LHCN-M2 (cell line): ENCODE measurements at regions not wholly inside any gene's neighbourhood (a gene's known extent, or its start where the extent isn't known, plus 50 kb on each side); places are given as distances from the start of the nearest gene placed in this dataset.

Experiments
- DNase-seq: peaks from one replicate; pipeline ENCODE4 v3.0.0-alpha.2; 2012; ENCODE audit warnings: low read depth

GRCh38 chr10:94085766-94086437, 92.2 kb downstream of the PLCE1 start:
- DNase-seq: no peak

DNA sequence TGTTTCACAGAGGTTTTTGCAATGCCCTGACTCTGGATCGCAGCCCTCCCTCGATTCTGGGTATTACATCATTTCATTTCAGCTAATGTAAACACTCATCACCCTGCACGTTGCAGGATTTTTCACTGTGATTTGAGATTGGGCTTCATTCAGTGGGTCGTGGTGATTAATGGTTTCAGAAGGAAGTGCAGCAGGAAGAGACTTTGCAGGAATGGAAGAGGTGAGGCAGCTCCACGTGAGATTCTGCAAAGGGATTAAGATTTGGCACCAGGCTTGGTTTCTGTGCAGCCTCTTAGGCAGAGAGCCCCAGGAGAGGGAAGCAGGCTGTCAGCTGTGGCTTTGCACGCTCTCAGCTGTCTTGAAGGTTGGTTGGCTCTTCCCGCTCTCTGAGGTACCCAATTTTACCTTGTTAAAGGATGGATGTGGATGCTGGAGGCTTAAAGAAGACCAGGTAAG, 95.2 kb downstream of the PLCE1 start:
- peak; percentile 37 for DNase-seq

DNA sequence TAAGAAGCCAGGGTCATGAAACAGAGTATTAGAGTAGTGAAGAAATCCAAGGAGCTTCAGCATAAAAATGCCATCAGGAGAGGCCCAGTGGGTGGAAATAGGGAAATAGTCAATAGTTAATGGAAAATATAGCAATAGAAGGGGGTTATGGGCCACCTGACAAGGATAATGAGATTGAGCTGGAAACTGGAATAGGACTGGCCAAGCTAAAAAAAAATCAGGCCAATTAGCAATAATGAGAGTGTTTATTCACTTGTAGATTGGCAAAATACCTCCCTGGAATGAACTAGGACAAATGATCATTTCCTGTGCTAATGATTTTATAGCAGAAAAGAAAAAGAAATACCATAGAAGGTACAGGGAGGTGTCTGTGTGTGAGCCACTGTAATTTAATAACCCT, 97.9 kb downstream of the PLCE1 start:
- no peak for DNase-seq

- peak; percentile 54 for DNase-seq
Observed at GRCh38 chr10:94092848-94093247, 99.1 kb downstream of the PLCE1 start.

- peak; percentile 13 for DNase-seq
Observed at GRCh38 chr10:94093286-94093905, 99.7 kb downstream of the PLCE1 start.

- DNase-seq: no peak
Observed at GRCh38 chr10:94094540-94094939, 100.8 kb downstream of the PLCE1 start.

- peak; percentile 18 for DNase-seq
Observed at GRCh38 chr10:94097656-94098055, 103.9 kb downstream of the PLCE1 start.

- DNase-seq: no peak
Observed at GRCh38 chr10:94098896-94099295, 105.2 kb downstream of the PLCE1 start.

- no peak for DNase-seq
Observed at GRCh38 chr10:94101894-94102293, 108.2 kb downstream of the PLCE1 start.

DNA sequence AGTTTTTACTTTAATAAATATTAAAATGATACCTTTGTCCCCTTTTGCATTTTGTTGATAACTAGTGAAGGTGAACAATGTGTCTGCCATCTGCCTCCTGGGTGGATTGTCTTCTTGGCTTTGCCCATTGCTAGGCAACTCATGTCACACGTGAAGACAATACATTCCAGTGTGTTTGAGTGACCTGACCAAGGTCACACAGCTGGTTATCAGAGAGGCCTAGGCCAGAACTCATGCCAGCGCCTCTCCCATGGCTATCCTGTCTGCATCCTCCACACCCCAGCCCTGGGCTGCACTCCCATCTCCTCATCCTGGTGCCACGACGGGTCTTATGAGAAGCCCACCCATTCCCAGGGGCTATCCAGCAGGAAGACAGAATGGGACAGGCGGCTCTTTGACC, 108.7 kb downstream of the PLCE1 start:
- DNase-seq: no peak

DNA sequence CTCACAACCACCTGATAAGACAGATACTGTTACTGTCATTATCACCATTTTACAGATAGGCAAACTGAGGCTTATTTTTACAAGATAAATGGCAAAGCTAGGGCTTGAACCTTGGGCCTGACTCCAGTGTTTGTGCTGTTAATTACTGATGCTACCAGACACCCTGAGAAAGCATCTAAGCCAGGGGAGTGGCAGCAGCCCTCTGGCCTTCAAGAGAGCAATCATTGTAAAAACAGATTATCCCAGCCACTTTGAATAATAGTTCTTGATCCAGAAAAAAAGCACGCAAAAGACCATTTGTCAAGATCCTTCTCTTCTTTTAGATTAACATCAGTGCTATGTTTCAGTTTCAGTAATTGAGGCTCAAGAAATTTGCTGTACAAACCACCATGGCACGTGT, 109.5 kb downstream of the PLCE1 start:
- no peak for DNase-seq

GRCh38 chr10:94103801-94104221, 110.1 kb downstream of the PLCE1 start:
- DNase-seq: peak; percentile 57

DNA sequence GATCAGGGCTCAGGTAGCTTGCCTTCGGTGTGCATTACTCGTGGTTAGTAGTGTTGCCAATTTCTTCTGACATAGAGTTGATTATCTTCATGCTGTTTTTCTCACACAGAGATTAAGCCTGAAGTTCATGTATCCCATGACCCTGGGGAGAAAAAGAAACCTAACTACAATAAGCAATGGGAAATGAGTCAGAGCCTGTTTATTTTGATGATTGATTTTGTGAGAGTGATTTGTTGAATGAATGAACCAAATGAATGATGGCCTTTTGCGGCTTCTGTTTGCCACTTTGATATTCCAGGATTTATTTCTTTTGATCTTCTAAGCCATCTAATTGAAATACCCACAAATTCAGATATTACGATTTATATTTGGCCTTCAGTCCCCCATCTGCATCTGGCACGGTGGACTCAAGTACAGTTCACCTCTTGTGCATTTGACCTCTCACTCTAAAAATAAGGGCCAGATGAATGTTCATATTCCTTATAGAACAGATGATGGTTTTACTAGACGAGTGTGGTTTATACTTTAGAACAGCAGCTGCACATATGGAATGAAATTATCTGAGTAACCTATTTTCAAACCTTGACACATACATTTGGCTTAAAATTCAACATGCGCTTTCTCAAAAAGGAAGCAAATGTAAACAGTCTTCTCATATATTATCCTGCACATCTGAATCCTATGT, 110.7 kb downstream of the PLCE1 start:
- DNase-seq: peak; percentile 41

DNA sequence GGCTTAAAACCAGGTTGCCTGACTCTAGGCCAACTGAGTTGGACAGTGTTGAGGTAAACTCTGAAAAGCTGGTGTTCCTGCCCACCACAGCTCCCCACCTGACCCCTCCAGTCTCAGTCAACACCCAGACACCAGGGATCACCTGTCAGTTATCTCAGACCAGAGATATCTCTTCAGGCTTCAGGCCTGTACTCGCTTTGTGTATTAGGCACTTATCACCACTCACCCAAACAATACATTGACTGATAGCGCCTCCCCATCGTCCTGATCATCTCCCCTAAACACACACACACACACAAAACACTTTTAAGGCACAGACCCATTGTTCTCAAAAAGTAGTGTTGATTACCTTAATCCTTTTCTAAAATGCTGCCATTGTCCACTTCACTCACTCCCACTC, 111.5 kb downstream of the PLCE1 start:
- no peak for DNase-seq

- no peak for DNase-seq
Observed at GRCh38 chr10:94107191-94107590, 113.5 kb downstream of the PLCE1 start.

DNA sequence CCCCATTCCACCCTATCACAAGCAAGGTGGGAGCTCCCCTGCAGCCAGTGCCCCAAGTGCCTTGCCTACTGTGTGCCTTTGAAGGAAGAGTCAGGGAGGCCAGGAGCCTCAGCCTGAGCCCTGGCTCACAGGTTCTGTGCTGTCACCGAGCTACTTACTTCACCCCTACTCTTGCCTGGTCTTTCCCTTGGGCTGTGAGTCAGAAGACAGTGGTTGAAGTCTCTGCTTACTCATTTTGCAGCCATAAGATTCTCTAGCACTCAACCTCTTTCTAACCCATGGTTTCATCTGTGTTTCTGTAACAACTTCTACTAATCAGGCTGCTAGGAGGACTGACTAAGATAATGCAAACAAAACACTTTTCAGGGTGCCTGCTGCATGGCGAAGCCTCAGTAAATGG, 114.5 kb downstream of the PLCE1 start:
- DNase-seq: peak; percentile 85

GRCh38 chr10:94111367-94111766, 117.6 kb downstream of the PLCE1 start:
- no peak for DNase-seq

DNA sequence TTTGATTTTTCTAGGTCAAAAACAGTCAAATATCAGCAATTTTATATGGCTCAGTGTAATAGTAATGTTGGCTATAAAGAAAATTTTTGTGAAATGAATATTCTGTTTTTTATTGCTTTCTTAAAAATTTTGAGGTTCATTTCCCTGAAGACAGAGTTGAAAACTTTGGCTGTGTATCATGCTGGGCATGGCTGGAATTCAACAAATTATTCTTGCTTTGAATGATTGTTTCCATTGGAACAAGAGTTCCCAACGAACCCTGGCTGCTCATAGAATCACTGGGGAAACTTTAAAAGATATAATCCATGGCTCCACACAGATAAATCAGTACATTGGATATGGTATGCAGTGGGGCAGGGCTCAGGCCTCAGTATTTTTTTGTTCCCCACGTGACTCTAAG, 118.6 kb downstream of the PLCE1 start:
- no peak for DNase-seq

DNA sequence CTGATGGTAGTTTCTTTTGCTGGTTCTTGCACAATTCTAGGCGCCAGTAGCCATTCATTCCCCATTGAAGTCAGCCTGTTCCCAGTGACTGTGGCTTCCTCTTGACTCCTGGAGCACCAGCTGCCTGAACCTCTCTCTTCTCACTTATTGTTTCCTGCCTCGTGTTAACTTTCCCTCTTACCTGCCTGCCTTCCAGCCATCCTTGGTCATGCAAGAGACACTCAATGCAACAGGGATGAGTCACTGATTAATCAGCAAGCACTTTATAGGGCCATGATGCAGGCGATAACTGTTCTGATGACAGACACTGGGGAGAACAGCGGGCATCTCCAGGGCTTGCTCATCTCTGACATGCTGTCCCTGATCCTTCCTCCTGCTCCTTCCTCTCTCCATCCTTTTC, 122.0 kb downstream of the PLCE1 start:
- peak; percentile 69 for DNase-seq

- no peak for DNase-seq
Observed at GRCh38 chr10:94116848-94117247, 123.1 kb downstream of the PLCE1 start.

DNA sequence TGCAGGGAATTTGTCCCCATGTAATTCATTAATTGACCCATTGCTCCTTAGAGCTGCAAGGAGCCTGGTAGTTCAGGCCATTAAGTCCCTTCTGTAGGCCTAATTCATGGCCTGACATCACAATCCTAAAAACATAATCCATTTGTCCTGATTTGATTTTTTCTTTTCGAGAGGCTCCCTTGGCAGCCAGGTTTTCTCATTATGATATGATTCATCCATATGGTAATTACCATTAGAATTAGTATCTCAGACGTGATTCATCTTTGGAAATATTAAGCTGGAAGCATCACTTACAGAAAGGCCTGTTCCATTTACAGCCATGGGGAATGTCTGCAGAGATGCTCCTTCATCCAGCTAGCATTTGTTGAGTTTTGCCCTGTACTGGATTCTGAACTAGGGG, 128.5 kb downstream of the PLCE1 start:
- DNase-seq: no peak

GRCh38 chr10:94123258-94123995, 129.7 kb downstream of the PLCE1 start:
- peak; percentile 91 for DNase-seq
